Liver (tissue), 8 donors: ENCODE measurements at regions not wholly inside any gene's neighbourhood (a gene's known extent, or its start where the extent isn't known, plus 50 kb on each side); places are given as distances from the start of the nearest gene placed in this dataset.

Source experiments
- DNase-seq: peaks from one replicate; pipeline ENCODE4 v3.0.0-alpha.2; 2017; ENCODE audit warnings: low spot score
- H3K27ac ChIP-seq, 2 donors: one replicate each; pipeline ENCODE4 v1.7.0; 2013; ENCODE audit warnings: inconsistent platforms in 2 of 2, low read length in 2 of 2, control low read depth in 1 of 2, low read depth in 1 of 2, mild to moderate bottlenecking in 1 of 2
- H3K27me3 ChIP-seq, 4 donors: one replicate each; pipeline versions ENCODE4 v1.6.1 to v1.7.0; 2013; ENCODE audit warnings: low read length in 3 of 4, inconsistent platforms in 1 of 4, mild to moderate bottlenecking in 1 of 4, moderate library complexity in 1 of 4; ENCODE audit not compliant: control insufficient read depth in 4 of 4, insufficient read depth in 4 of 4
- H3K36me3 ChIP-seq, 4 donors: one replicate each; pipeline versions ENCODE4 v1.6.1 to v1.7.0; 2013; ENCODE audit warnings: low read length in 3 of 4, mild to moderate bottlenecking in 3 of 4, low read depth in 1 of 4, moderate library complexity in 1 of 4; ENCODE audit not compliant: control insufficient read depth in 4 of 4, insufficient read depth in 3 of 4
- H3K4me1 ChIP-seq, 4 donors: one replicate each; pipeline versions ENCODE4 v1.6.1 to v1.7.0; 2013; ENCODE audit warnings: low read length in 3 of 4, mild to moderate bottlenecking in 3 of 4, moderate library complexity in 1 of 4; ENCODE audit not compliant: control insufficient read depth in 4 of 4, insufficient read depth in 4 of 4
- H3K4me3 ChIP-seq, 3 donors: one replicate each; pipeline versions ENCODE4 v1.6.1 to v1.7.0; 2013; ENCODE audit warnings: low read length in 3 of 3, control low read depth in 1 of 3, low read depth in 1 of 3, mild to moderate bottlenecking in 1 of 3
- H3K9ac ChIP-seq, 2 donors: one replicate each; pipeline ENCODE4 v1.7.0; 2013; ENCODE audit warnings: low read length in 2 of 2, mild to moderate bottlenecking in 2 of 2, moderate library complexity in 2 of 2, control low read depth in 1 of 2, low read depth in 1 of 2
- H3K9me3 ChIP-seq, 4 donors: one replicate each; pipeline versions ENCODE4 v1.6.1 to v1.7.0; 2013; ENCODE audit warnings: low read length in 3 of 4; ENCODE audit not compliant: control insufficient read depth in 4 of 4
- EGR1 ChIP-seq, 2 donors: IDR thresholded peaks; 2 replicates each; pipeline ENCODE4 v1.6.1; 2016 to 2018; ENCODE audit warnings: antibody characterized with exemption in 2 of 2, low read depth in 2 of 2
- FOXA1 ChIP-seq: IDR thresholded peaks from 2 replicates; pipeline ENCODE4 v1.6.1; 2016; ENCODE audit warnings: antibody characterized with exemption
- FOXA2 ChIP-seq: IDR thresholded peaks from 2 replicates; pipeline ENCODE4 v1.6.1; 2016; ENCODE audit warnings: antibody characterized with exemption
- GABPA ChIP-seq, 2 donors: IDR thresholded peaks in 1 of 2; conservative IDR thresholded peaks in 1 of 2; 2 replicates each; pipeline ENCODE4 v1.6.1; 2016; ENCODE audit warnings: antibody characterized with exemption in 2 of 2, mild to moderate bottlenecking in 1 of 2, moderate library complexity in 1 of 2
- HNF4A ChIP-seq, 2 donors: conservative IDR thresholded peaks; 2 replicates each; pipeline ENCODE4 v1.6.1; 2016; ENCODE audit warnings: antibody characterized with exemption in 2 of 2, mild to moderate bottlenecking in 2 of 2
- HNF4G ChIP-seq: IDR thresholded peaks from 2 replicates; pipeline ENCODE4 v1.6.1; 2016; ENCODE audit warnings: antibody characterized with exemption
- JUND ChIP-seq, 2 donors: IDR thresholded peaks; 2 replicates each; pipeline ENCODE4 v1.6.1; 2016; ENCODE audit warnings: antibody characterized with exemption in 2 of 2
- NR2F2 ChIP-seq: IDR thresholded peaks from 2 replicates; pipeline ENCODE4 v1.6.1; 2016; ENCODE audit warnings: antibody characterized with exemption
- RAD21 ChIP-seq, 2 donors: IDR thresholded peaks; 2 replicates each; pipeline ENCODE4 v1.6.1; 2016; ENCODE audit warnings: antibody characterized with exemption in 2 of 2, mild to moderate bottlenecking in 2 of 2
- RXRA ChIP-seq, 2 donors: IDR thresholded peaks; 2 replicates each; pipeline ENCODE4 v1.6.1; 2017 to 2018; ENCODE audit warnings: antibody characterized with exemption in 2 of 2, mild to moderate bottlenecking in 1 of 2
- SP1 ChIP-seq: IDR thresholded peaks from 2 replicates; pipeline ENCODE4 v1.6.1; 2018; ENCODE audit warnings: antibody characterized with exemption, mild to moderate bottlenecking
- TAF1 ChIP-seq: conservative IDR thresholded peaks from 2 replicates; pipeline ENCODE4 v1.6.1; 2016; ENCODE audit warnings: antibody characterized with exemption, mild to moderate bottlenecking
- YY1 ChIP-seq: IDR thresholded peaks from 2 replicates; pipeline ENCODE4 v1.6.1; 2016; ENCODE audit warnings: antibody characterized with exemption, mild to moderate bottlenecking
- WGBS: extraction: QIAGEN DNeasy Blood & Tissue Kit; methylation state at CpG from one replicate; pipeline ENCODE4 v1.1.7; 2013; 5-methylcytosine and 5-hydroxymethylcytosine counted together
- TF ChIP-seq, protein P1 (sequence below): IDR thresholded peaks from 2 replicates; pipeline ENCODE4 v1.6.1; 2016; ENCODE audit warnings: antibody characterized with exemption
- TF ChIP-seq, protein P2 (sequence below): IDR thresholded peaks from 2 replicates; pipeline ENCODE4 v1.6.1; 2016; ENCODE audit warnings: antibody characterized with exemption
- TF ChIP-seq, protein P3 (sequence below): IDR thresholded peaks from 2 replicates; pipeline ENCODE4 v1.6.1; 2016; ENCODE audit warnings: antibody characterized with exemption
- TF ChIP-seq, protein P4 (sequence below): IDR thresholded peaks from 2 replicates; pipeline ENCODE4 v1.6.1; 2016; ENCODE audit warnings: antibody characterized with exemption, mild to moderate bottlenecking
- TF ChIP-seq, protein P5 (sequence below): fragments of 150-350 bp; IDR thresholded peaks from 2 replicates; pipeline ENCODE4 v1.5.1; 2017; ENCODE audit warnings: improper control_type of control experiment, low read depth, low read length; ENCODE audit not compliant: missing input control
- donor health status: healthy.
- donor health status: healthy.
- donor health status: healthy.
- donor health status: healthy.
- donor health status: healthy.

DNA sequence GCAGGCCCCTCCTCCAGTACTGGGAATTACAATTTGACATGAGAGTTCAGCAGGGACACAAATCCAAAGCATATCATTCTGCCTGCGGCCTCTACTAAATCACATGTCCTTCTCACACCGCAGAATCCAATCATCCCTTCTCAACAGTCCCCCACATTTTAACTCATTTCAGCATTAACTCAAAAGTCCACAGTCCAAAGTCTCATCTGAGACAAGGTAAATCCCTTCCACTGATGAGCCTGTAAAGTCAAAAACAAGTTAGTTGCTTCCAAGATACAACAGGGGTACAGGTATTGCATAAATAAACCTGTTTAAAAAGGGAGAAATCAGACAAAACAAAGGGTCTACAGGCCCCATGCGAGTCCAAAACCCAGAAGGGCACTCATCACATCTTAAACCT is 64.0 kb downstream of the EBNA1BP2 start:
- TF ChIP-seq GABPA (IDR thresholded peaks at IDR 0.05 in 1 of 2, conservative IDR thresholded peaks at IDR 0.05 in 1 of 2) (no peak), HNF4A (conservative IDR thresholded peaks at IDR 0.05) (peak; percentile 29 to 72), RXRA (IDR thresholded peaks at IDR 0.05) (no peak), HNF4G (peak; percentile 26), FOXA2 (no peak), NR2F2 (no peak)
- TF ChIP-seq, protein P1, sequence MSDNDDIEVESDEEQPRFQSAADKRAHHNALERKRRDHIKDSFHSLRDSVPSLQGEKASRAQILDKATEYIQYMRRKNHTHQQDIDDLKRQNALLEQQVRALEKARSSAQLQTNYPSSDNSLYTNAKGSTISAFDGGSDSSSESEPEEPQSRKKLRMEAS, result no peak
- TF ChIP-seq, protein P2, sequence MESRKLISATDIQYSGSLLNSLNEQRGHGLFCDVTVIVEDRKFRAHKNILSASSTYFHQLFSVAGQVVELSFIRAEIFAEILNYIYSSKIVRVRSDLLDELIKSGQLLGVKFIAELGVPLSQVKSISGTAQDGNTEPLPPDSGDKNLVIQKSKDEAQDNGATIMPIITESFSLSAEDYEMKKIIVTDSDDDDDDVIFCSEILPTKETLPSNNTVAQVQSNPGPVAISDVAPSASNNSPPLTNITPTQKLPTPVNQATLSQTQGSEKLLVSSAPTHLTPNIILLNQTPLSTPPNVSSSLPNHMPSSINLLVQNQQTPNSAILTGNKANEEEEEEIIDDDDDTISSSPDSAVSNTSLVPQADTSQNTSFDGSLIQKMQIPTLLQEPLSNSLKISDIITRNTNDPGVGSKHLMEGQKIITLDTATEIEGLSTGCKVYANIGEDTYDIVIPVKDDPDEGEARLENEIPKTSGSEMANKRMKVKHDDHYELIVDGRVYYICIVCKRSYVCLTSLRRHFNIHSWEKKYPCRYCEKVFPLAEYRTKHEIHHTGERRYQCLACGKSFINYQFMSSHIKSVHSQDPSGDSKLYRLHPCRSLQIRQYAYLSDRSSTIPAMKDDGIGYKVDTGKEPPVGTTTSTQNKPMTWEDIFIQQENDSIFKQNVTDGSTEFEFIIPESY, result no peak
- Histone ChIP-seq H3K9ac (no peak overlapping the region), H3K27me3 (no peaks in the 10 kb centered on the region), H3K27ac (no peak overlapping the region), H3K4me3 (no peak overlapping the region), H3K9me3 (peaks cover 0 to 4% (median 2%) of the 10 kb centered on the region in 4 donors), H3K4me1 (no peaks in the 10 kb centered on the region), H3K36me3 (no peaks in the 10 kb centered on the region)
- 61% methylated on average over 3 of the region's 3 CpGs for WGBS
- DNase-seq, result no peak

DNA sequence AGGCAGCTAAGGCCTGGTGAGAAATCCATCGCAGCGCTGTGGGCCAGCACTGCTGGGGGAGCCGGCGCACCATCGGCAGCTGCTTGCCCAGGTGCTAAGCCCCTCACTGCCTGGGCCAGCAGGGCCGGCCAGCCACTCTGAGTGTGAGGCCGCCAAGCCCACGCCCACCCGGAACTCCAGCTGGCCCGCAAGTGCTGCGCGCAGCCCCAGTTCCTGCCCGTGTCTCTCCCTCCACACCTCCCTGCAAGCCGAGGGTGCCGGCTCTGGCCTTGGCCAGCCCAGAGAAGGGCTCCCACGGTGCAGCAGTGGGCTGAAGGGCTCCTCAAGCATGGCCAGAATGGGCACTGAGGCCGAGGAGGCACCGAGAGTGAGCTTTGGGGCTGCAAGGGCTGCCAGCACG is 64.4 kb downstream of the EBNA1BP2 start:
- no peaks in the 10 kb centered on the region for H3K4me1 ChIP-seq
- no peaks in the 10 kb centered on the region for H3K27me3 ChIP-seq
- TF ChIP-seq, protein P3, sequence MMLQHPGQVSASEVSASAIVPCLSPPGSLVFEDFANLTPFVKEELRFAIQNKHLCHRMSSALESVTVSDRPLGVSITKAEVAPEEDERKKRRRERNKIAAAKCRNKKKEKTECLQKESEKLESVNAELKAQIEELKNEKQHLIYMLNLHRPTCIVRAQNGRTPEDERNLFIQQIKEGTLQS, result no peak
- TF ChIP-seq FOXA2 (no peak), FOXA1 (no peak), HNF4G (no peak), HNF4A (conservative IDR thresholded peaks at IDR 0.05) (no peak), SP1 (no peak), YY1 (no peak), TAF1 (no peak), GABPA (IDR thresholded peaks at IDR 0.05 in 1 of 2, conservative IDR thresholded peaks at IDR 0.05 in 1 of 2) (no peak), NR2F2 (no peak), RAD21 (IDR thresholded peaks at IDR 0.05) (no peak), JUND (IDR thresholded peaks at IDR 0.05) (no peak), EGR1 (IDR thresholded peaks at IDR 0.05; ENCODE audit: low read depth in 2 of 2) (no peak)
- TF ChIP-seq, protein P4, sequence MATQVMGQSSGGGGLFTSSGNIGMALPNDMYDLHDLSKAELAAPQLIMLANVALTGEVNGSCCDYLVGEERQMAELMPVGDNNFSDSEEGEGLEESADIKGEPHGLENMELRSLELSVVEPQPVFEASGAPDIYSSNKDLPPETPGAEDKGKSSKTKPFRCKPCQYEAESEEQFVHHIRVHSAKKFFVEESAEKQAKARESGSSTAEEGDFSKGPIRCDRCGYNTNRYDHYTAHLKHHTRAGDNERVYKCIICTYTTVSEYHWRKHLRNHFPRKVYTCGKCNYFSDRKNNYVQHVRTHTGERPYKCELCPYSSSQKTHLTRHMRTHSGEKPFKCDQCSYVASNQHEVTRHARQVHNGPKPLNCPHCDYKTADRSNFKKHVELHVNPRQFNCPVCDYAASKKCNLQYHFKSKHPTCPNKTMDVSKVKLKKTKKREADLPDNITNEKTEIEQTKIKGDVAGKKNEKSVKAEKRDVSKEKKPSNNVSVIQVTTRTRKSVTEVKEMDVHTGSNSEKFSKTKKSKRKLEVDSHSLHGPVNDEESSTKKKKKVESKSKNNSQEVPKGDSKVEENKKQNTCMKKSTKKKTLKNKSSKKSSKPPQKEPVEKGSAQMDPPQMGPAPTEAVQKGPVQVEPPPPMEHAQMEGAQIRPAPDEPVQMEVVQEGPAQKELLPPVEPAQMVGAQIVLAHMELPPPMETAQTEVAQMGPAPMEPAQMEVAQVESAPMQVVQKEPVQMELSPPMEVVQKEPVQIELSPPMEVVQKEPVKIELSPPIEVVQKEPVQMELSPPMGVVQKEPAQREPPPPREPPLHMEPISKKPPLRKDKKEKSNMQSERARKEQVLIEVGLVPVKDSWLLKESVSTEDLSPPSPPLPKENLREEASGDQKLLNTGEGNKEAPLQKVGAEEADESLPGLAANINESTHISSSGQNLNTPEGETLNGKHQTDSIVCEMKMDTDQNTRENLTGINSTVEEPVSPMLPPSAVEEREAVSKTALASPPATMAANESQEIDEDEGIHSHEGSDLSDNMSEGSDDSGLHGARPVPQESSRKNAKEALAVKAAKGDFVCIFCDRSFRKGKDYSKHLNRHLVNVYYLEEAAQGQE, result no peak
- TF ChIP-seq, protein P2, result no peak
- TF ChIP-seq, protein P5, sequence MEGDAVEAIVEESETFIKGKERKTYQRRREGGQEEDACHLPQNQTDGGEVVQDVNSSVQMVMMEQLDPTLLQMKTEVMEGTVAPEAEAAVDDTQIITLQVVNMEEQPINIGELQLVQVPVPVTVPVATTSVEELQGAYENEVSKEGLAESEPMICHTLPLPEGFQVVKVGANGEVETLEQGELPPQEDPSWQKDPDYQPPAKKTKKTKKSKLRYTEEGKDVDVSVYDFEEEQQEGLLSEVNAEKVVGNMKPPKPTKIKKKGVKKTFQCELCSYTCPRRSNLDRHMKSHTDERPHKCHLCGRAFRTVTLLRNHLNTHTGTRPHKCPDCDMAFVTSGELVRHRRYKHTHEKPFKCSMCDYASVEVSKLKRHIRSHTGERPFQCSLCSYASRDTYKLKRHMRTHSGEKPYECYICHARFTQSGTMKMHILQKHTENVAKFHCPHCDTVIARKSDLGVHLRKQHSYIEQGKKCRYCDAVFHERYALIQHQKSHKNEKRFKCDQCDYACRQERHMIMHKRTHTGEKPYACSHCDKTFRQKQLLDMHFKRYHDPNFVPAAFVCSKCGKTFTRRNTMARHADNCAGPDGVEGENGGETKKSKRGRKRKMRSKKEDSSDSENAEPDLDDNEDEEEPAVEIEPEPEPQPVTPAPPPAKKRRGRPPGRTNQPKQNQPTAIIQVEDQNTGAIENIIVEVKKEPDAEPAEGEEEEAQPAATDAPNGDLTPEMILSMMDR, result no peak
- TF ChIP-seq, protein P1, result no peak
- H3K27ac ChIP-seq, result no peak overlapping the region
- no peak overlapping the region for H3K4me3 ChIP-seq
- peaks cover 0 to 4% (median 2%) of the 10 kb centered on the region in 4 donors for H3K9me3 ChIP-seq
- DNase-seq, result no peak
- WGBS, result 96% methylated on average over 19 of the region's 19 CpGs
- H3K9ac ChIP-seq, result no peak overlapping the region
- no peaks in the 10 kb centered on the region for H3K36me3 ChIP-seq
